ENCODE measurements at regions not wholly inside any gene's neighbourhood (a gene's known extent, or its start where the extent isn't known, plus 50 kb on each side); places are given as distances from the start of the nearest gene placed in this dataset.
A peak's percentile ranks its signal among the peaks of the same experiment; 100 is the strongest.

GRCh38 chr1:81542196-81542595, 258.5 kb upstream of the ADGRL2 start:
- no peaks in the 10 kb centered on the region for H3K27me3 ChIP-seq (replicated peaks; ENCODE audit: insufficient read depth, low read depth, low read length, poor library complexity)
- no peak overlapping the region for H3K4me3 ChIP-seq (ENCODE audit: low read depth, low read length, poor library complexity, severe bottlenecking)
- H3K4me1 ChIP-seq (ENCODE audit: insufficient read depth, low read length, poor library complexity, severe bottlenecking), result no peaks in the 10 kb centered on the region
- no peak for TF ChIP-seq CTCF (conservative IDR thresholded peaks at IDR 0.05; ENCODE audit: low read depth, low read length)
- TF ChIP-seq EZH2 (IDR thresholded peaks at IDR 0.05; ENCODE audit: borderline replicate concordance, low read depth, low read length, poor library complexity, severe bottlenecking), result no peak
- intact Hi-C loops (cut with micrococcal nuclease; ENCODE audit: unreplicated experiment), result loop anchor here (10.0 kb wide), 1 partner anchor 237 kb away; no protein-coding TSS in a partner anchor
- no peaks in the 10 kb centered on the region for H3K36me3 ChIP-seq (ENCODE audit: insufficient read depth, low read length, poor library complexity, severe bottlenecking)
- DNase-seq (ENCODE audit: low spot score), result peak; percentile 36
- no peaks in the 10 kb centered on the region for H3K9me3 ChIP-seq (ENCODE audit: low read depth, low read length, poor library complexity, severe bottlenecking)
- BruUV-seq (replicated peaks), result no TSS peak
- ChIA-PET CTCF (no interaction called here), POLR2A (ENCODE audit: low non-redundant PET) (interaction anchor here (0.7 kb wide), 1 partner anchor 347 kb away, joined by 6 read pairs; no protein-coding TSS in a partner anchor)
- no peak overlapping the region for H3K27ac ChIP-seq (ENCODE audit: low read depth, low read length, poor library complexity, severe bottlenecking)

GRCh38 chr1:81540216-81540615, 260.5 kb upstream of the ADGRL2 start:
- H3K27ac ChIP-seq (ENCODE audit: low read depth, low read length, poor library complexity, severe bottlenecking), result no peak overlapping the region
- no peaks in the 10 kb centered on the region for H3K4me1 ChIP-seq (ENCODE audit: insufficient read depth, low read length, poor library complexity, severe bottlenecking)
- TF ChIP-seq CTCF (conservative IDR thresholded peaks at IDR 0.05; ENCODE audit: low read depth, low read length) (no peak), EZH2 (IDR thresholded peaks at IDR 0.05; ENCODE audit: borderline replicate concordance, low read depth, low read length, poor library complexity, severe bottlenecking) (no peak)
- BruUV-seq (replicated peaks), result no TSS peak
- no peak for DNase-seq (ENCODE audit: low spot score)
- intact Hi-C loops (cut with micrococcal nuclease; ENCODE audit: unreplicated experiment), result loop anchor here (10.0 kb wide), 1 partner anchor 235 kb away; no protein-coding TSS in a partner anchor
- H3K36me3 ChIP-seq (ENCODE audit: insufficient read depth, low read length, poor library complexity, severe bottlenecking), result no peaks in the 10 kb centered on the region
- no peak overlapping the region for H3K4me3 ChIP-seq (ENCODE audit: low read depth, low read length, poor library complexity, severe bottlenecking)
- ChIA-PET POLR2A (ENCODE audit: low non-redundant PET) (no interaction called here), CTCF (no interaction called here)
- H3K27me3 ChIP-seq (replicated peaks; ENCODE audit: insufficient read depth, low read depth, low read length, poor library complexity), result no peaks in the 10 kb centered on the region
- H3K9me3 ChIP-seq (ENCODE audit: low read depth, low read length, poor library complexity, severe bottlenecking), result no peaks in the 10 kb centered on the region

GRCh38 chr1:81529014-81529413, 271.7 kb upstream of the ADGRL2 start:
- CTCF ChIA-PET, result no interaction called here
- Histone ChIP-seq H3K27me3 (replicated peaks; ENCODE audit: insufficient read depth, low read depth, low read length, poor library complexity) (no peaks in the 10 kb centered on the region), H3K4me3 (ENCODE audit: low read depth, low read length, poor library complexity, severe bottlenecking) (no peak overlapping the region), H3K27ac (ENCODE audit: low read depth, low read length, poor library complexity, severe bottlenecking) (no peak overlapping the region), H3K9me3 (ENCODE audit: low read depth, low read length, poor library complexity, severe bottlenecking) (no peaks in the 10 kb centered on the region), H3K4me1 (ENCODE audit: insufficient read depth, low read length, poor library complexity, severe bottlenecking) (no peaks in the 10 kb centered on the region), H3K36me3 (ENCODE audit: insufficient read depth, low read length, poor library complexity, severe bottlenecking) (no peaks in the 10 kb centered on the region)
- intact Hi-C loops (cut with micrococcal nuclease; ENCODE audit: unreplicated experiment), result no loop called here
- TF ChIP-seq CTCF (conservative IDR thresholded peaks at IDR 0.05; ENCODE audit: low read depth, low read length) (no peak), EZH2 (IDR thresholded peaks at IDR 0.05; ENCODE audit: borderline replicate concordance, low read depth, low read length, poor library complexity, severe bottlenecking) (no peak)
- POLR2A ChIA-PET (ENCODE audit: low non-redundant PET), result no interaction called here
- DNase-seq (ENCODE audit: low spot score), result no peak
- BruUV-seq (replicated peaks), result no TSS peak

All from A673 (cell line).